ENCODE measurements at regions not wholly inside any gene's neighbourhood (a gene's known extent, or its start where the extent isn't known, plus 50 kb on each side); places are given as distances from the start of the nearest gene placed in this dataset.

DNA sequence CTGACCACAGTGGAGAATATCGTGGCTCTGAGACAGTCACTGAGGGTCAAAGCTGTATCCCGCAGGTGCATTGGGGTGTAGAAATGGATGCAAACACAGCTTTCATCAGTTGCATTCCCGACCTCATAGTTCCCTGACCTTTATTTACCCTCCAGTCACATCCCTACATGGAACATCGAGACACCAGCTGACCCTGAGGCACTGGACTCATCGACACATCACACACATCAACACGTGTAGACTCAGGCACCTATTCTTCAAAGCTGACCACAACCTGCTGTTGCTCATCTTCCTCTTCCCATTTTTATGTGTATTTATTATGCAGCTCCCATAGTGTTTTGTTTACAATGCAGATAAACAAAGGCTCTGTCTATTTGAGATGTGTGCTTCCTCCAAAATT, 396.9 kb upstream of the NRP1 start:
- Mint-ChIP-seq H3K27ac (no peak overlapping the region), H3K27me3 (peaks cover 29% of the 10 kb centered on the region), H3K4me3 (no peak overlapping the region)

DNA sequence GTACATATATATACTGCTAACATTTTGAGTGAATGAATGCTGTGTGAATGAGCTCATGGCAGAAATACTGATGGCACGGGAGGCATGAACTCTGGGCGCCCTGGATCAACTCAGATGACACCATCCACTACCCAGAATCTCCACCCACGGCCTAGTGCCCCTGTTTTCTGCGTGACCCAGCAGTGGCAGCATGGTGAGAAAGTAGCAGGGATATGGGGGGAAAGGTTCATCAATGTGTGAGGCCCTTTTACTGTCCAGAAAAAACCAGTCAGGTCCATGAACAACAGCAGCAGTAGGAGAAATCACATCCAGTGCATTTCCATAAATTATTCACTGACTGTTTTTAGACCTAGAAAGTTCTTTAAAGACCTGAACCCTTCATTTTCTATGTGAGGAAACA, 391.0 kb upstream of the NRP1 start:
- DNase-seq, result no peak
- H3K27me3 Mint-ChIP-seq, result peaks cover 43% of the 10 kb centered on the region
- H3K36me3 Mint-ChIP-seq (ENCODE audit: low read depth), result no peaks in the 10 kb centered on the region
- no peak overlapping the region for H3K27ac Mint-ChIP-seq
- no peak overlapping the region for H3K4me3 Mint-ChIP-seq
- H3K9me3 ChIP-seq (ENCODE audit: control insufficient read depth, low read length, poor library complexity, severe bottlenecking), result no peaks in the 10 kb centered on the region
- H3K4me1 Mint-ChIP-seq, result no peaks in the 10 kb centered on the region
- no peak for ATAC-seq

More for the DNA sequence above, 396.9 kb upstream of the NRP1 start:
- Mint-ChIP-seq H3K4me1 (peaks cover 7% of the 10 kb centered on the region), H3K36me3 (ENCODE audit: low read depth) (peaks cover 3% of the 10 kb centered on the region)
- no peaks in the 10 kb centered on the region for H3K9me3 ChIP-seq (ENCODE audit: control insufficient read depth, low read length, poor library complexity, severe bottlenecking)
- no peak for DNase-seq
- ATAC-seq, result no peak

DNA sequence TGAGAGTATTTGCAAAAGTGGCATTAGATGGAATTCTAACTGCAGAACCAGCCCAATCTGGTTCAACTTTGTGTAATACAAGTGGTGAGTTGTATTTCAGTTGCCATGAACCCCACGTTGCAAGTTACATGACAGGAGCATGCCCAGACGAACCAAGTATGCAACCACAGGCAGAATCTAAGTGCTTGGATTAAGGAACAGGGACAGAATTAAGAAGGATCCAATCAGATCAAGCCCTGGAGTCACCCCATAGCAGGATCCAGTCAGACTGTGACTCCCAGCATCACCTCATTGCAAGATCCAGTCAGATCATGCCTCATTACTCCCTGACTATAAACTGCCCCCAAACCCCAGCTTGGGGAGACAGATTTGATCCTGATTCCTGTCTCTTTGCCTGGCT, 388.7 kb upstream of the NRP1 start:
- DNase-seq (no peak), ATAC-seq (no peak)
- Mint-ChIP-seq H3K27ac (no peak overlapping the region), H3K4me1 (no peaks in the 10 kb centered on the region), H3K4me3 (no peak overlapping the region), H3K27me3 (peaks cover 25% of the 10 kb centered on the region), H3K36me3 (ENCODE audit: low read depth) (no peaks in the 10 kb centered on the region)
- H3K9me3 ChIP-seq (ENCODE audit: control insufficient read depth, low read length, poor library complexity, severe bottlenecking), result no peaks in the 10 kb centered on the region

DNA sequence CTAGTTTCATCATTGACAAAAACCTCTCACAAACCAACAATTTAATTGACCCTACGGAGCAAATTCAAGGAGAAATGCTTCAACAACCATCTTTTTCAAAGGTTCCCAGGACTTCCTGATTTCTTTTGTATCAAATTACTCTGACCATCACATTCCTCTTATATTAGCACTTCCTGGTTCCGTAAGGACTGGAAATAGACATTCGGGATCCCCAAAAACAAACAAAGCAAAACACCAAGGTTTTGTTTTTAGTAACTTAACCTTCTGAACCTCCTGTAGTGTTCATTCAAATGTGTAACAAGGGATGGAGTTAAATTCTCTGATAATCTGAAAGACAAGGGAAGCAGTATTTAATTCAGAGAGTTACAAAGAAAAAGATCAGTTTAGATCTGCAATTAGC, 387.6 kb upstream of the NRP1 start:
- Mint-ChIP-seq H3K27ac (no peak overlapping the region), H3K4me1 (no peaks in the 10 kb centered on the region), H3K27me3 (peaks cover 25% of the 10 kb centered on the region), H3K36me3 (ENCODE audit: low read depth) (no peaks in the 10 kb centered on the region), H3K4me3 (no peak overlapping the region)
- H3K9me3 ChIP-seq (ENCODE audit: control insufficient read depth, low read length, poor library complexity, severe bottlenecking), result no peaks in the 10 kb centered on the region
- ATAC-seq (no peak), DNase-seq (no peak)

DNA sequence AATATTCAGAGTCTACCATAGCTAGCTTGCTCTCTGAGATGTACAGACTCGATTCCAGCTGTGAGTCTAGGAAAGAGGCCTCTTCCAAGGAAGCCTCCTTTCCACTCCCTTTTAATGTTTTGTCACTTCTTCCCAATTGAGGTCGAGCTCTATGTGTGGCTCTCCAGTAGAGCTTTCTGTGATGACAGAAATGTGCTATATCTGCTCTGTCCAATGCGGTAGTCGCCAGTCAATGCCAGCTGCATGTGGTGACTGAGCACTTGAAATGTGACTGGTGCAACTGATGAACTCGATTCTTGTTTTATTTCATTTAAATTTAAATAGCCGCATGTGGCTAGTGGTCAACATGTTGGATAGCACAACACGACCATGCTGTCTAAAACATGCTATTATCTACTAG, 387.0 kb upstream of the NRP1 start:
- Mint-ChIP-seq H3K4me3 (no peak overlapping the region), H3K27me3 (peaks cover 25% of the 10 kb centered on the region), H3K4me1 (no peaks in the 10 kb centered on the region), H3K27ac (no peak overlapping the region), H3K36me3 (ENCODE audit: low read depth) (no peaks in the 10 kb centered on the region)
- no peak for ATAC-seq
- no peak for DNase-seq
- H3K9me3 ChIP-seq (ENCODE audit: control insufficient read depth, low read length, poor library complexity, severe bottlenecking), result no peaks in the 10 kb centered on the region

DNA sequence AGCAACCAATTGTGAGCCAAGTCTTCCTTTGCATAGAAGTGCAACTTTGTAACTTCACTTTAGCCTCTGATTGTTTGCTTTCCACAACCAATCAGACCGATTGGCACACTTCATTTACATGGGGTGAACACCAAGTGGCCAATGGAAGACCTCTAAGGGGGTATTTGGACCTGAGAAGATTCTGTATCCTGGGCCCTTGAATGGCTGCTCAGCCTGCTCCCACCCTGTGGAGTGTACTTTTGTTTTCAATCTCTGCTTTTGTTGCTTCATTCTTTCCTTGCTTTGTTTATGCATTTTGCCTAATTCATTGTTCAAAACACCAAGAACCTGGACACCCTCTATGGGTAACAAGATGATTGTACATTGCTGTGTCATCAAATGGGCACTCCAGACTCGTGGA, 385.7 kb upstream of the NRP1 start:
- H3K36me3 Mint-ChIP-seq (ENCODE audit: low read depth), result no peaks in the 10 kb centered on the region
- H3K27ac Mint-ChIP-seq, result no peak overlapping the region
- H3K9me3 ChIP-seq (ENCODE audit: control insufficient read depth, low read length, poor library complexity, severe bottlenecking), result no peaks in the 10 kb centered on the region
- no peak overlapping the region for H3K4me3 Mint-ChIP-seq
- ATAC-seq (no peak), DNase-seq (no peak)
- H3K27me3 Mint-ChIP-seq, result peaks cover 30% of the 10 kb centered on the region
- H3K4me1 Mint-ChIP-seq, result no peaks in the 10 kb centered on the region

DNA sequence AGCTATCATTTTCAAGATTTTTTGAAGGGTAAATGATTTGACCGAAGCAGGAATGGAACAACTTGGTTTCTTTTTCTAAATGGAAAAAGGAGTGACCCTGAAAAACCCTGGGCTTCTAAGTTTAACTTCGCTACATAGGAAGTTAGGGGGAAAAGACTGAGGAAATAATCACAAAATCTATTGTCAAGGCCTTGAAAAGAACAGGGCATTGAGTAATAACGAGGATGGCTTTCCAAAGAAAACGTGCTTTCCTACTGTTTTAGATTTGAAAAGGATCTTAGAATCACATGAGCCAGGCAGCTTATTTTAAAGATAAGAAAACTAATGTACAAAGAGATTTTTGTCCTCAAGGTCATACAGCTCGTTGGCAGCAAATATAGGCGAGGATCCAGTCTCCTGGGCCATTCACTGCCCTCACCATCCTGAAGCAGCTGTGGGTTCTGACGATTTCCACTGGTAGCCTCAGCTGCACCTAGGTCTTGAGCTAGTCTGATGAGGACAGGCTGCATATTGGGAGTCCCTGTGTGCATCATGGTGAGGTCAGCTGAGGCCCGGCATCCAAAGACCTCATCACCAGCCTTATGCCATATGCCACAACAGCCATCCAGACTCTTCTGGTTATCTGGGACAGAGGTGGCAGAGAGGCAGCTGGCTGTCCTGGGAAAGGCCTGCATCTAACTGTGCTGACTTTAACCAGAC, 384.7 kb upstream of the NRP1 start:
- ATAC-seq, result no peak
- no peaks in the 10 kb centered on the region for H3K36me3 Mint-ChIP-seq (ENCODE audit: low read depth)

DNA sequence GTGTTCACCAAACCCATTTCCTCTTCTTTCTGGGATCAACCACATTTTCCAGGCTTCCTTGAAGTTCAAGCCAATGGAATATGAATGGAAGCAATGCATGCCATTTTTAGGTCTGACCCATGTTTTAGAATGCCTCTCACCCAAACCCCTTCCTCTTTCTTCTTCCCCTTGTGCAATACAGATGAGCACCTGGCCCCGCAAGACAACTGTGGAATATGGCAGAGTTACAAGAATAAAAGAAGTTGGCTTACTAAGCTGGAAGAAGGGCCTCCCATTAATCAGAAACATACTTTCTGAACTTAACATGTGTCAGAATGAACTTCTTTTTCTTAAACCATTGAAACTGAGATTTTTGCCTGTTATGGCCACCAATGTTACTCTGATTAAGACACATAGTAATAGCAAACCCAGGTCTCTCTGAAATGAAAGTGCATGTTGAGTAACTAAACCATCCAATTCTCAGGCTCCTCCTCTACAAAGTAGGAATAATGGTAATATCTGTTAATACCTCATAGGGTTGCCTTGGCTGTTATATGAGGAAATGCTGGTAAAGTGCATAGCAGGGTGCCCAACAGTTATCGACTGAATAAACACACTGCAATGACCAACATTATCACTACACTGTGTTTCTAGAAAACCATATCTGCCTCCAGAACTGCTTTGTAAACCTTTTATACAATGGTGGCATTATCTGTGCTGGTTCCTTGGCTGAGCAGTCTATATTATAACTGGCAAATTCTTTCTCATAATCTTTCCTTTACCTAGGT, 382.2 kb upstream of the NRP1 start:
- no peaks in the 10 kb centered on the region for H3K9me3 ChIP-seq (ENCODE audit: control insufficient read depth, low read length, poor library complexity, severe bottlenecking)
- Mint-ChIP-seq H3K4me1 (no peaks in the 10 kb centered on the region), H3K4me3 (no peak overlapping the region), H3K27ac (no peak overlapping the region), H3K27me3 (peaks cover 33% of the 10 kb centered on the region), H3K36me3 (ENCODE audit: low read depth) (no peaks in the 10 kb centered on the region)
- ATAC-seq, result no peak
- DNase-seq, result no peak

More for the DNA sequence above, 384.7 kb upstream of the NRP1 start:
- no peak overlapping the region for H3K27ac Mint-ChIP-seq
- H3K4me3 Mint-ChIP-seq, result no peak overlapping the region
- no peak for DNase-seq
- H3K9me3 ChIP-seq (ENCODE audit: control insufficient read depth, low read length, poor library complexity, severe bottlenecking), result no peaks in the 10 kb centered on the region
- H3K4me1 Mint-ChIP-seq, result no peaks in the 10 kb centered on the region
- peaks cover 34% of the 10 kb centered on the region for H3K27me3 Mint-ChIP-seq

DNA sequence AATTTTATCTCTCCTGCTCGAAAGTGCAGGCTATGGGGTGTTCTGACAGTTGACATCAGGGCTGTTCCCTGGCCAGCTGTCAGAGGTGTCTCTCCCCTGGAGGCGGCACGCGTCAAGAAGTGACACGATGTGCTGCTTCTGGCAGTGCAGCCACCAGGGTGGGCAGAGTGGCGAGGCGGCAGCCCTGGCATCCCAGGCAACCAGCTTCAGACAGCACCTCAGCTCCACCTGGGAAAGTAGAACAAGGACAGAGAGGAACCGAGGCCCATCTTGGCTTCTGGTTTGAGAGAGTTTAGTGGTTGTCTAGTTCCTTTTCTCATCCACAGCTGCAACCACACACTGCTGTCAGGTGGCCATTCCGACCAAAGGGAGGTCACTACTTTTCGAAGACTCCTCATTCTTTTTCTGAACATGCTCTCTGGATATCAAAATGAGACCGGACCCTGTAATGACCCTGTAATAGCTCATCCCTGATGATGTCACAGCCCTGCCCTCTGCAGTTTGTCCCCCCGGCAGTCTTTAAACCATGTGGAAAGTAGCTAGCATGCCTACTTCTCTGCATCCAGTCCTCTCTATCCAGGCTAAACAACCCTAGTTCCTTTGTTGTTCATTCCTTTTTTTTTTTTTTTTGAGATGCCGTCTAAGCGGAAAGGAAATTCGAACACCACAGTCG, 381.0 kb upstream of the NRP1 start:
- DNase-seq, result no peak
- no peak overlapping the region for H3K4me3 Mint-ChIP-seq
- peaks cover 30% of the 10 kb centered on the region for H3K27me3 Mint-ChIP-seq
- H3K4me1 Mint-ChIP-seq, result no peaks in the 10 kb centered on the region
- no peaks in the 10 kb centered on the region for H3K36me3 Mint-ChIP-seq (ENCODE audit: low read depth)
- no peak for ATAC-seq
- H3K9me3 ChIP-seq (ENCODE audit: control insufficient read depth, low read length, poor library complexity, severe bottlenecking), result no peaks in the 10 kb centered on the region
- H3K27ac Mint-ChIP-seq, result no peak overlapping the region

DNA sequence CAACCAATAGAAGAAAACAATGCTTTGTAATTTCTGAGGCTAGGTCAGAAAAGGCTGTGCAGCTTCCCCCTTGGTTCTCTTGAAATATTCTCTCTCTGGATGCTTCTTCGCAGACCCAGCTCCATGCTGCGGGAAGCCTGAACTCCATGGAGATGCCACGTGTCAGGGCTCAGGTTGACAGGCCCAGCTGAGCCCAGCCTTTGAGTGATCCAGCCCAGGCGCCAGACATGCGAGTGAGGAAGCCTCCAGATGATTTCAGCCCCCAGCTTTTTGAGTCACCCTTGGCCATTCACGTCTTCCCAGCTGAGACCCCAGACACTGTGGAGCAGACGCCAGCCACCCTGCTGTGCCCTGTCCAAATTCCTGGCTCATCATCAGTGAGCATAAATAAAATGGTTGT, 378.4 kb upstream of the NRP1 start:
- H3K4me3 Mint-ChIP-seq, result no peak overlapping the region
- no peaks in the 10 kb centered on the region for H3K36me3 Mint-ChIP-seq (ENCODE audit: low read depth)
- no peaks in the 10 kb centered on the region for H3K9me3 ChIP-seq (ENCODE audit: control insufficient read depth, low read length, poor library complexity, severe bottlenecking)
- ATAC-seq (no peak), DNase-seq (no peak)
- H3K4me1 Mint-ChIP-seq, result no peaks in the 10 kb centered on the region
- H3K27me3 Mint-ChIP-seq, result peaks cover 42% of the 10 kb centered on the region
- H3K27ac Mint-ChIP-seq, result no peak overlapping the region

DNA sequence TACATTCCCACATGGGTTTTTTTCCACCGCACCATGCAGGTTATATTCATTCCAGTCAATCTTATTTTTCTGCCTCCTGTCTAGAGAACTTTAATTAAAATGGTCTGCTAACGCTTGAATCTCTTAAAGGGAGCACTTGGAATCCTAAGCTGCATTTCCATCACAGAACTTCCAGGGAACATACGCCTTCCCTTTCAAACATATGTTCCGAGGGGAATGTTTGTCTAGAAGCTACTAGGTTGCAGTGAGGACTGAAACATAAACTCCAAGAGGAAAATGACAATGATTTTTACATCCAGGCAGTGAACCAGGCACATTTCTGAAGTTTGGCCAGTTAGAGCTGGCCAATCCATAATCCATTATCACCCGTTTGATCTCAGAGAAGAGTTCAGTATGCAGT, 375.5 kb upstream of the NRP1 start:
- Mint-ChIP-seq H3K4me1 (no peaks in the 10 kb centered on the region), H3K4me3 (no peak overlapping the region), H3K36me3 (ENCODE audit: low read depth) (no peaks in the 10 kb centered on the region), H3K27me3 (peaks cover 40% of the 10 kb centered on the region), H3K27ac (no peak overlapping the region)
- no peaks in the 10 kb centered on the region for H3K9me3 ChIP-seq (ENCODE audit: control insufficient read depth, low read length, poor library complexity, severe bottlenecking)
- no peak for DNase-seq
- ATAC-seq, result no peak

DNA sequence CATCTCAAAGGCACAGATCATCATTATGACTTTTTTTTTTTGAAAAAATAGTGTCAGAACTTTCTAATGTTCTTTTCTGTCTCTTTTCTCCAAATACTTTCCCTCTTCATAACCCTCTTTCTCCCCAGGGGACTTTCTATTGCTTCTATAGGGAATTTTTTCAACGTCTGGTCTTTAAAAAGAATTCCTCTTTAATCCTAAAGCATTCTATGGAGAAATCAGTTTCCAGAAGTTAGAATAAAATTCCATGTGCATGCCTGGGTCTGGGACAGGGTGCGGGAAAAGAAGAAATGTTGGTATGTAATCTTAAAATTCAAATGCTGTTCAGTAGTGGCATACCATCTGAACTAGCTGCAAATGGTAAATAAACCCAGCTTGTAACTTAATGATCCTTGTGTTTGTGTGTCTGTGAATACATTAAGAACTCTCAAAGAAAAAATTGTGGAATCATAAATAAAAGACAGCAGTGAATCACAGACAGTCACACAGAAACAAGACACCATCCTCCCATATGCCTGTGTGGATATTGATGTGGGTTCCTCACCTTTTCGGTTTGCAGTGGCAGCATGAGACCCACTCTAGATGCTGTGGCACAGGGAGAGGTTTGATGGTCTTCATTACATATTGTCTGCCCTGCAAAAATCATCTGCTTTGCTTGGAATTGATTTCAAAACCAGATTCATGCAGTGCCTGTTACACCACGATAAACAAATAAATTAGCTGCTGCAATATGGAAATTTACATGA, 374.7 kb upstream of the NRP1 start:
- peaks cover 37% of the 10 kb centered on the region for H3K27me3 Mint-ChIP-seq
- DNase-seq (no peak), ATAC-seq (no peak)
- no peaks in the 10 kb centered on the region for H3K4me1 Mint-ChIP-seq
- no peak overlapping the region for H3K27ac Mint-ChIP-seq
- no peaks in the 10 kb centered on the region for H3K36me3 Mint-ChIP-seq (ENCODE audit: low read depth)
- H3K4me3 Mint-ChIP-seq, result no peak overlapping the region
- H3K9me3 ChIP-seq (ENCODE audit: control insufficient read depth, low read length, poor library complexity, severe bottlenecking), result no peaks in the 10 kb centered on the region

DNA sequence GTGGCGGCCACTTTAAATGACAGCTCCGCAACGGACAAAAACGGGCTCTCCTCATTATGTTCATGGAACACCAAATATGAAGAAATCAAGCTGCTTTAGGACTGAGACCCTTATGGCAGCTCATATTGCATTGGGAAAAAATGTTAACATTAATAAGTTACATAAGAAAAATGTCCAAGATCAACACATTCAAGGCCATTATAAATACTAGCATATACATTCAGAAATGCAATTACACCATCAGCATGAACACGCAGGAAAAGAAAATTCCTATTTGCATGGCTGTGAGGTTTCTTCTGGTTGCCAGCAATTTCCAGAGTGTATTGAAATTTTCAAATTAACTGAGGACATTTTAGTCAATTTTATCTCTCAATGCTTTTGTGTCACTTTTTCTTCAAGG, 374.1 kb upstream of the NRP1 start:
- Mint-ChIP-seq H3K27me3 (peaks cover 37% of the 10 kb centered on the region), H3K4me1 (no peaks in the 10 kb centered on the region), H3K4me3 (no peak overlapping the region), H3K36me3 (ENCODE audit: low read depth) (no peaks in the 10 kb centered on the region), H3K27ac (no peak overlapping the region)
- H3K9me3 ChIP-seq (ENCODE audit: control insufficient read depth, low read length, poor library complexity, severe bottlenecking), result no peaks in the 10 kb centered on the region
- ATAC-seq, result no peak
- DNase-seq, result no peak
